Right renal cortex interstitium (tissue), 3 donors: ENCODE measurements at regions not wholly inside any gene's neighbourhood (a gene's known extent, or its start where the extent isn't known, plus 50 kb on each side); places are given as distances from the start of the nearest gene placed in this dataset.

Experiments used
- DNase-seq, 3 donors: peaks; one replicate each; pipeline ENCODE4 v3.0.0-alpha.2; 2013; ENCODE audit warnings: low read depth in 3 of 3, low spot score in 2 of 3

DNA sequence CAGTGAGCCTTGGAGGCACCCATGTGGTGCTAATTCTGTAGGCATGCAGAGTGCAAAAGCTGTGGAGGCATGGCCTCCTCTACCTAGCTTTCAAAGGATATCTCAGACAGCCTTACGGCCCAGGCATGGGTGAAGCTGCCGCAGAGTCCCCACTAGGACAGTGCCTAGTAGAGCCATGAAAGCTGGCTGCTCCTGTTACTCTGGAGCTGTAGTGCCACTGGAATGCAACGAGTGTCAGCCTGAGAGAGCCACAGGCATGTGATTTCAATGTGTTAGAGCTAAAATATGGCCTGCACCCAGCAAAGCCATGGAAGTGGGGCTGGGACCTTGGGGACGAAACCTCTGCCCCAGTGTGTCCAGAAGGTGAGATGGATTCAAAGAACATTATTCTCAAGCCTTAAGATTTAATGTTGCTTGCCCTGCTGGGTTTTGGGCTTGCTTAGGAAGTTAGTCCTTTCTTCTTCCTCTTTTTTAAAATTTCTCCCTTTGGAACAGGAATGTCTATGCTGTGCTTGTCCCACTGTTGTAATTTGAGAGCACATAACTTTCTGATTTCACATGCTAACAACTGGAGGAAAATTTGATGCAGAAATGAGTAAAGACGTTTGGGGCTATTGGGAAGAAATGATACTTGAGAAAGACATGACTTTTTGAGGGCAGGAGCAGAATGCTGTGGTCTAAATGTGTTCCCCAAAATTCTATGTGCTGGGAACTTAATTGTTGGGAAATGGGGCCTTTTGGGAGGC is 298.4 kb downstream of the PSAT1 start:
- DNase-seq = no peak

DNA sequence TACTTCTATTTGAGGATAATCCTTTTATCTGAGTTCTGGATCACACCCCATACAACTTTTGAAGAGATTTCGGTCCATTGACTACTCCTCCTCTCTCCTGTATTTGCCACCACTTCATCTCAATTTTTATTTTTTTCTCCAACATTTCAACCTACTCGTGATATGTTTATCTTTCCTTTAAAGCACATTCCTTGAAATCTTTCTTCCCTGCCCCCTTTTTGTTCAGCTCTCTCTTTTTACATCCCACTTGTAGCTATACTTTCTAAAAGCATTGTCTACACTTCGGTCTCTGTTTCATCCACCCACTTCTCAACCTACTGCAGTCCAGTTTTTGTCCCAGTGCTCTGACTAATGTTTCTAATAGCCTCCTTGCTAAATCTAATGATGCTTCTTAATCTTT is 299.4 kb downstream of the PSAT1 start:
- no peak for DNase-seq

DNA sequence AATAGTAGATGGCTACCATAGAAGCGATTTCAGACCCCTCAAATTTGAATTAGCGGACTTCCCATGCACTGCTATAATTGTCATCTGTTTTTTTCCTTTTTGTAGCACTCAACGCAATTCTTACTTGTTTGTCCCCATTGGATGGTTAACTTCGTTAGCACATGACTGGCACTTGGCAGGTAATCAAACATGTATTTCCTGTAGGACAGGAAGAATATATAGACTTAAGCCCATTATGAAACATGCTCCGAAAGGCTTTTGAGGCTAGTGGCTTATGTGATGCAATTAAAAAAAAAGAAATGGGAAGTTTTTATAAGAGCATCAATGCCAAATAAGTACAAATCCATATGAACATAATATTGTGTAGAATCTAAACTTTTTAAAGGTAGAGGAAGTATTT is 301.2 kb downstream of the PSAT1 start:
- no peak for DNase-seq

DNA sequence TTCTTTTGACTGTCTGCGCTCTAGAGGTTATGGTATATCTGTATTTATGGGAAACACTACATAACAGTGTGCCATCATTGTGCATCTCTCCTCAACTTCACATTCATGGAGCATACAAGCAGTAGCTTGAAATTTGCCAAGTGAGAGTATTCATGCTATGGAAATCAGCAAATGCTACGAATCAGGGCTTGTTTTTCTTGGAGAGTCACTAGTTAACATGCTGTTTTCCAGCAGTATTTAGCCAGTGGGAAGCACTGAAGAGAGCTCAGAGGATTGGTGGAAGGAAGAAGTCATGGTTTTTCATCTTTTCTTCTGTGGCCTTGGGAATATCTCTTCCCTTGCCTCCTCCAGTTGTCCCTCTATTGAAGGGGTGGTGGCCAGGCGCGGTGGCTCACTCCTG is 303.0 kb downstream of the PSAT1 start:
- no peak for DNase-seq

GRCh38 chr9:78601957-78602565 is 305.1 kb downstream of the PSAT1 start:
- peak in 1 of 3 donors; percentile 23 for DNase-seq

GRCh38 chr9:78605041-78606000 is 308.4 kb downstream of the PSAT1 start:
- DNase-seq = peak in 2 of 3 donors; percentile 31 to 41

DNA sequence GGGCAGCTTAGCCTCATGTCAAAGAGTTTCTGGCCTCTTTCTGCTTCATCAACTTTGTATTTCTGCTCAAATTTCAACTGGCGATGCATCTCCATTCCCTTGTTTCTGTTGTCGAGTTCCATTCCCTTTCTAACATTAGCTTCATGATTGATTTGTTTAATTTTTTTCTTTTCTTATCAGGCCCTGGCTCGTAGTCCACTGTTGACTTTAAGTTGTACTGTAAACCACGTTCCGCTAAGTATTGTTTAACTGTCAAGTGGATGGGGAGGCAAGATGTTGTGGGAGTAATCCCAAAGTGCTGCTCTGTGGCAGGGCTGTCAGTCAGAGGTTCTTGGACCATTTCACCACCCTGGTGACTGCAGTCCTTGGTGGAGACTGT is 309.1 kb downstream of the PSAT1 start:
- DNase-seq = peak in 1 of 3 donors; percentile 15

DNA sequence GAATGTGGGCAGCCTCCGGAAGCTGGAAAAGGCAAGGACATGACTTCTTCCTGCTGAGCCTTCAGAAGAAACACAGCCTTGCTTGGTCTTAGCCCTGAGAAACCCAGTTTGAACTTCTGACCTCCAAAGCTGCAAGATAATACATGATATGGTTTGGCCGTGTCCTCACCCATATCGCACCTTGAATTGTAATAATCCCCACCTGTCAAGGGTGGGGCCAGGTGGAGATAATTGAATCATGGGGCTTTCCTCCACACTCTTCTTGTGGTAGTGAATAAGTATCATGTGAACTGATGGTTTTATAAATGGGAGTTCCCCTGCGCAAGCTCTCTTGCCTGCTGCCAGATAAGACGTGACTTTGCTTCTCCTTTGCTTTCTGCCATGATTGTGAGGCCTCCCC is 310.9 kb downstream of the PSAT1 start:
- no peak for DNase-seq

DNA sequence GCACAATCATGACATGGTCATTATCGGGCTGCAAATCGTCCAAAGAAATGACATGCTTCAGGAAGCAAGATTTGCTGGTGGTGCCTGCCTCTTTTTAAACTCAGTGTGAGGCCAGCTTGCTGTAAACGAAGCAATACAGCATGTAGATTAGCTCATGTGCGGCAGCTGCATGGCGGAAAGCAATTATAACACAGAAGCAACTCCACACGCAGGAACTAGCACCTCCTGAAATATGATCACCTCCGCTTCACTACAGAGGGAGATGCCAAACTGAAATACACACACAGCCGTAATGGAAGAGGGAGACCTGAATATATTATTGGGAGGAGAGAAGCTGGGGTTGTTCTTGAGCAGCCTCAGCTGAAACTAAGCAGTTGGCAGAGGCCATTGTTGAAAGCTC is 312.5 kb downstream of the PSAT1 start:
- peak in 1 of 3 donors; percentile 21 for DNase-seq

DNA sequence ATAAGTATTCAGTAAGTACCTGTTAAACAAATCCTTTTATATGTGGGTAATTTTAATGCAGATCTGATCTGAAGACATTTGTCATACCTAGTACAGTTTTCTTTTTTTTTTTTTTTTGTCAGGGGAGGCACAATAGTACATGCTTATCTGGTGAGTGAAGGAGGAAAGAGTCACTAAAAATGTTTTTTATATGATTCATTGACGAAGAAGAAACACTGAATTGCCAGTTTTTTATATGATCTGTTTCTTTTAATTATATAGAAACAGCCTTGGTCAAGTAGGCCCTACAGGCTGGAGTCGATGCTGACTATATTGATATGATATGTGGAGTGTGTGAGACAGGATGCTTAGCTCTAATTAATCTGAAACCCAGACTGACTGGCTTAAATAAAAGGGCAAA is 315.2 kb downstream of the PSAT1 start:
- no peak for DNase-seq

GRCh38 chr9:78613006-78613405 is 316.1 kb downstream of the PSAT1 start:
- DNase-seq = no peak

GRCh38 chr9:78614892-78615291 is 318.0 kb downstream of the PSAT1 start:
- no peak for DNase-seq

GRCh38 chr9:78615372-78615771 is 318.4 kb downstream of the PSAT1 start:
- no peak for DNase-seq

DNA sequence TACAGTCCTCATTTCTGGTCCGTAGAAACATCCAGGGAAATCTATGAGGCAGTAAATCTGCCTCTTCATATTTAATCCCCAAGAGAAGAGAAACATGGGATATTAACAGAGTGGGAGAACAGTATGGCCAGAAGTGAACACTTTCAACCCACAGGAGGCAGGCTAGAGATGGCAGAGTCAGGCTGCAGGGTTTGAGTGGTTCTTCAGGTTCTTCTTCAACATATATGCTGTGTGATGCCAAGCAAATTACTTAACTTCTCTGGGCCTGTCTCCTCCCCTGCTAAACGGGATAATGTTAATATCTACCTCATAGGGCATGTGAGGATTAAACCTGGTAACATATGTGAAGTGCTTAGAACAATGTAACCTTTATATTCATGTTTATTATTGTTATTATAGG is 321.8 kb downstream of the PSAT1 start:
- DNase-seq = no peak

GRCh38 chr9:78620303-78620702 is 323.4 kb downstream of the PSAT1 start:
- no peak for DNase-seq

DNA sequence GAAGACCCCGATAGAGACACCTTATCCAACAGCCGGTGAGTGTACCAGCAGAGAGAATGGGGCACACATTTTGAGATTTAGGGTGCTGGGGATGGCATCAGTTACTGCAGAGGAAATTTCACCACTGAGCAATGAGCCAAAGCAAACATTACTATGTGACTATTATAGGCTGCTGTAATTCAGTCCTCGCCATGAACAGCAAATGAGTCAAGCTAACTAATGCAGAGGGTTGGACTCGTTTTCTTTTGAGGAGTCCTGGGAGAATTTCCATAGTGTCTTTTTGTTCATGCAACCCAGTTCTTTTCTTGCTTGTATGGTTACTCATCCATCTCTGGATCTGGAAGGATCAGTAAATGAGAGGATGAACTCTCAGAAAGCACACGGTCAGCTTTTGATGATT is 323.8 kb downstream of the PSAT1 start:
- no peak for DNase-seq

- no peak for DNase-seq
Measured at GRCh38 chr9:78622126-78622525, 325.2 kb downstream of the PSAT1 start.

- DNase-seq = no peak
Measured at GRCh38 chr9:78626971-78627370, 330.0 kb downstream of the PSAT1 start.

DNA sequence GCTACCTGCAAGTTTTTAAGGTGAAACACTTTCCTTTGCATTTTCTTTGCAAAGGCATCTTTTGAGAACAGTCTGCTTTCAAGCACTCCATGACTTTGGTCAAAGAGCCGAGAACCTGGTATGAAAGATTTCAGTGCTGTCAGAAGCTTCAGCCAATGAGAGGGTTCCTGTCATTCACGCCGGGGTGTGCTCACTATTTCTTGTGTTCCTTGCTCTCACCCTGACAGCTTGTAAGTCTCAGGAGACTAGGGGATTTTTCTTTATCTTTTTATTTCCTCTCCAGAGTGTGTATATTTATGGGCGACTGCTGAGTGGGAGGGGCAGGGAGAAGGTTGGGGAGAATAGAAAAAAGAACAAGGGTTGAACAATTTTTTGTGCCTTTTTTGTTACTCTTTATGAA is 334.0 kb downstream of the PSAT1 start:
- no peak for DNase-seq

- no peak for DNase-seq
Measured at GRCh38 chr9:78640728-78641127, 343.8 kb downstream of the PSAT1 start.

DNA sequence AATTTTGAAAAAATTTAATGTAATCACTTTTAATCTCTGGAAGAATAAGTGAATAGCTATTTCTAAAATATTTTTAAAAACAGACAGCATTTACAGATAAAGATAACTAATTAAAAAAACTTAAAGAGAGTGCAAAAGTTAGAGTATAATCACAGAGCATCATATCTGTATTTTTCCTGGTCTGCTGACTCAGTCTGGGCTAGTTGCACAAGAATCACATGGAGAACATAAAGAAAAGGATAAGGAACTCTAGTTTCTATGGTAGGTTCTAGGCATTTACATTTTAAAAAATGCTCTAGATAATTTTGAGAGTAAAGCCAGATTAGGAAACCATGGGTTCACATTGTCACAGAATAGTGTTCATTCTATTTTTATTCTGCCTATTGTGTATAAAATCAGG is 347.4 kb downstream of the PSAT1 start:
- DNase-seq = no peak

GRCh38 chr9:78654324-78654723 is 357.4 kb downstream of the PSAT1 start:
- DNase-seq = no peak
